ENCODE measurements at regions not wholly inside any gene's neighbourhood (a gene's known extent, or its start where the extent isn't known, plus 50 kb on each side); places are given as distances from the start of the nearest gene placed in this dataset.

DNA sequence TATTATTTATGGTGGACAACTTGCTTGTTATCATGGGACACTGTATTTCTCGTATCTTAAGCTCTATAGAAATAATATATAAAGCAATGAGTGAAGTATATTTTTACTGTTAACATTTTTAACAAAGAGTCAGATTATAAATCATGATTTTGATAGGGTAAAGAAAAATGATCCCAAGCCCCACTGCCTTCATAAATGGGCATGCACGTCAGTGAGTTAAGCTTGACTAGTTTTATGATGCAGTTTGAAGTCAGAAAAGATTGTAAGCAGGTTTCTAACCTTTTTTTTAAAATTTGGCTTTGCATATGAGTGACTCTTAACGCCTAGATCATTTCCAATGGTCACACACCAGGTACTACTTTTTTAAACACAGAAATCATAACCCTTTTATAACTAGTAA is 152.8 kb downstream of the GNAT3 start:
- Histone ChIP-seq H3K4me3 (ENCODE audit: low read depth, low read length) (no peak overlapping the region), H3K79me2 (no peaks in the 10 kb centered on the region), H3K36me3 (ENCODE audit: control insufficient read depth, insufficient read depth, low read length) (no peaks in the 10 kb centered on the region), H3K9ac (no peak overlapping the region), H2AFZ (no peak overlapping the region), H3K9me3 (ENCODE audit: control insufficient read depth, low read length) (no peaks in the 10 kb centered on the region), H3K27me3 (ENCODE audit: control insufficient read depth, insufficient read depth, low read length) (no peaks in the 10 kb centered on the region), H3K4me2 (ENCODE audit: low read length) (no peak overlapping the region), H3K4me1 (no peaks in the 10 kb centered on the region), H3K27ac (no peak overlapping the region)
- TF ChIP-seq, protein P1, sequence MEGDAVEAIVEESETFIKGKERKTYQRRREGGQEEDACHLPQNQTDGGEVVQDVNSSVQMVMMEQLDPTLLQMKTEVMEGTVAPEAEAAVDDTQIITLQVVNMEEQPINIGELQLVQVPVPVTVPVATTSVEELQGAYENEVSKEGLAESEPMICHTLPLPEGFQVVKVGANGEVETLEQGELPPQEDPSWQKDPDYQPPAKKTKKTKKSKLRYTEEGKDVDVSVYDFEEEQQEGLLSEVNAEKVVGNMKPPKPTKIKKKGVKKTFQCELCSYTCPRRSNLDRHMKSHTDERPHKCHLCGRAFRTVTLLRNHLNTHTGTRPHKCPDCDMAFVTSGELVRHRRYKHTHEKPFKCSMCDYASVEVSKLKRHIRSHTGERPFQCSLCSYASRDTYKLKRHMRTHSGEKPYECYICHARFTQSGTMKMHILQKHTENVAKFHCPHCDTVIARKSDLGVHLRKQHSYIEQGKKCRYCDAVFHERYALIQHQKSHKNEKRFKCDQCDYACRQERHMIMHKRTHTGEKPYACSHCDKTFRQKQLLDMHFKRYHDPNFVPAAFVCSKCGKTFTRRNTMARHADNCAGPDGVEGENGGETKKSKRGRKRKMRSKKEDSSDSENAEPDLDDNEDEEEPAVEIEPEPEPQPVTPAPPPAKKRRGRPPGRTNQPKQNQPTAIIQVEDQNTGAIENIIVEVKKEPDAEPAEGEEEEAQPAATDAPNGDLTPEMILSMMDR (IDR thresholded peaks at IDR 0.05) = no peak

DNA sequence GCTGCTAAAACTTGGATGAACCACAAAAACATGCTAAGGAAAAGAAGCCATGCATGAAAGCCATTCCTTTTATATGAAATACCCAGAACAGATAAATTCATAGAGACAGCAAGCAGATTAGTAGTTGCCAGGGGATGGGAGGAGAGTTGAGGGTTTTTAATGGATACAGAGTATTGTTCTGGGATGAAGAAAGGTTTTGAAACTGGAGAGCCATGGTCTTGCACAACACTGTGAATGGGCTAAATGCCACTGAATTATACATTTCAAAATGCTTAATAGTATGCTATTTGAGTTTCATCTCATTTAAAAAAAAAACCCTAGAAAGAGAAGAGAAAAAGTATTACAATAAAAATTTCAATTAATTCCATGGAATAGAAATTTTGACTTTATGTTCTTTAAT is 154.3 kb downstream of the GNAT3 start:
- no peak overlapping the region for H3K4me3 ChIP-seq (ENCODE audit: low read depth, low read length)
- no peaks in the 10 kb centered on the region for H3K9me3 ChIP-seq (ENCODE audit: control insufficient read depth, low read length)
- TF ChIP-seq, protein P1 (IDR thresholded peaks at IDR 0.05) = no peak
- H2AFZ ChIP-seq = no peak overlapping the region
- H3K27ac ChIP-seq = no peak overlapping the region
- H3K9ac ChIP-seq = no peak overlapping the region
- no peak overlapping the region for H3K4me2 ChIP-seq (ENCODE audit: low read length)
- H3K79me2 ChIP-seq = no peaks in the 10 kb centered on the region
- H3K4me1 ChIP-seq = no peaks in the 10 kb centered on the region
- H3K27me3 ChIP-seq (ENCODE audit: control insufficient read depth, insufficient read depth, low read length) = no peaks in the 10 kb centered on the region
- H3K36me3 ChIP-seq (ENCODE audit: control insufficient read depth, insufficient read depth, low read length) = no peaks in the 10 kb centered on the region

DNA sequence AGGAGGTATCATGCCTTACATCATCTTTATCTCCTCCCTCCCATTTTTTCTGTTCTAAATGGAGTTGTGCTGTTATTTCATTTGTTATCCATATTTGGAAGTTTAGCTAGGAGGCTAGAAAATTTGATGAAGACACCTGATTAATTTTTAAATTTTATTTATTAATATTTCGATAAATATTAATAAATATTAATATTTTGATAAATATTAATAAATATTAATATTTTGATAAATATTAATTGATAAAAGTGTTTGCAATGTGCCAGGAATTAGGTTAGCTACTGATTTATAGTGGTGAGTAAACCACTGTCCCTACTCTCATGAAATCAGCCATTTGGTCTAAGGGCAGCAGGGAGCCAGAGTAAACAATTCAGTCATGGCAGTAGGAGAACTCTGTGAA is 161.4 kb downstream of the GNAT3 start:
- Histone ChIP-seq H3K27ac (no peak overlapping the region), H3K4me3 (ENCODE audit: low read depth, low read length) (no peak overlapping the region), H3K4me2 (ENCODE audit: low read length) (no peak overlapping the region), H3K4me1 (no peaks in the 10 kb centered on the region), H2AFZ (no peak overlapping the region), H3K79me2 (no peaks in the 10 kb centered on the region), H3K9me3 (ENCODE audit: control insufficient read depth, low read length) (no peaks in the 10 kb centered on the region), H3K36me3 (ENCODE audit: control insufficient read depth, insufficient read depth, low read length) (no peaks in the 10 kb centered on the region), H3K27me3 (ENCODE audit: control insufficient read depth, insufficient read depth, low read length) (no peaks in the 10 kb centered on the region), H3K9ac (no peak overlapping the region)
- TF ChIP-seq, protein P1 (IDR thresholded peaks at IDR 0.05) = no peak

DNA sequence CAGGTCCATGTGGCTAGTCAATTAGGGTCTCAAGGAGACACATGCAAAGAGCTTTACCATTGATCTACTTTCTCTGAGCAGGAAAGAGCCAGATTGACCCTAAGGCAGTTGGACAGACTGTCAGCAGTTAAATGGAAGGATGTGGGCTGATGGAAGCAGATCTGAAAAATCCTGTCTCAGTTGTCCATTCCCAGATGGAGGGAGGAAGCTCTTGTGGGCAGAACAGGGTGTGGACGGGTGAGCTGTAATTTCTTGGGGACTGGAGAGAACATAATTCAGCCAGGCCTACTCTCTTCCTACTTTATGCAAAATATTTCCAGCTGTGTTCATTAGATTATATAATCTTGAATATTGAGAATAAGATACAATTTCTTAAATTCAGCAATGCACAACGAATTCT is 163.6 kb downstream of the GNAT3 start:
- H3K36me3 ChIP-seq (ENCODE audit: control insufficient read depth, insufficient read depth, low read length) = no peaks in the 10 kb centered on the region

DNA sequence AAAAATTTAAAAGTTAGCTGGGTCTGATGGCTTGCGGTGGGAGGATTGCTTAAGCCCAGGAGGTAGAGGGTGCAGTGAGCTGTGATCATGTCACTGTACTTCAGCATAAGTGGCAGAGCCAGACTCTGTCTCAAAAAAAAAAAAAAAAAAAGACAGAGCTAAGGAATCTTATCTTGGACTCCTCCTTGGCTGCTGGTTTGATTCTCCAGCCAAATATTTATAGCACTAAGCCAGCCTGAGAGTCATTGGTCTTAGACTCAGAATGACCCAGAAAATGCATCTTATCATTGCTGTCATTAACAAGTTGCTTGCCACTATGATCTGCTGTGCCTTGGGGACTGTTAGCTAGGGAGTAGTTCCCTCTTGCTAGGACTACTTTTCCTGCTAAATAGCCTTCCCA is 164.7 kb downstream of the GNAT3 start:
- Histone ChIP-seq H3K79me2 (no peaks in the 10 kb centered on the region), H3K9ac (no peak overlapping the region), H3K9me3 (ENCODE audit: control insufficient read depth, low read length) (no peaks in the 10 kb centered on the region), H2AFZ (no peak overlapping the region), H3K27me3 (ENCODE audit: control insufficient read depth, insufficient read depth, low read length) (no peaks in the 10 kb centered on the region), H3K4me1 (no peaks in the 10 kb centered on the region), H3K4me2 (ENCODE audit: low read length) (no peak overlapping the region), H3K4me3 (ENCODE audit: low read depth, low read length) (no peak overlapping the region), H3K27ac (no peak overlapping the region), H3K36me3 (ENCODE audit: control insufficient read depth, insufficient read depth, low read length) (no peaks in the 10 kb centered on the region)
- TF ChIP-seq, protein P1 (IDR thresholded peaks at IDR 0.05) = no peak

More for the DNA sequence above, 163.6 kb downstream of the GNAT3 start:
- no peak overlapping the region for H3K4me2 ChIP-seq (ENCODE audit: low read length)
- TF ChIP-seq, protein P1 (IDR thresholded peaks at IDR 0.05) = no peak
- H3K79me2 ChIP-seq = no peaks in the 10 kb centered on the region
- no peaks in the 10 kb centered on the region for H3K27me3 ChIP-seq (ENCODE audit: control insufficient read depth, insufficient read depth, low read length)
- H3K4me1 ChIP-seq = no peaks in the 10 kb centered on the region
- H3K4me3 ChIP-seq (ENCODE audit: low read depth, low read length) = no peak overlapping the region
- H3K27ac ChIP-seq = no peak overlapping the region
- no peak overlapping the region for H2AFZ ChIP-seq
- no peaks in the 10 kb centered on the region for H3K9me3 ChIP-seq (ENCODE audit: control insufficient read depth, low read length)
- H3K9ac ChIP-seq = no peak overlapping the region
